Stimulated activated effector memory CD8-positive, alpha-beta T cell treated with anti-CD3 and anti-CD28 coated beads, Interleukin-12 subunit alpha, Interleukin-12 subunit beta, amount 100 ng/mL, for 72 hours (primary cell): ENCODE measurements at regions not wholly inside any gene's neighbourhood (a gene's known extent, or its start where the extent isn't known, plus 50 kb on each side); places are given as distances from the start of the nearest gene placed in this dataset.

Experiments used
- ATAC-seq: fragments of 150-1000 bp; cut with Tn5 transposase; 2 replicates; pipeline ENCODE4 v1.10.0; 2021
- DNase-seq, 2 donors: peaks; one replicate each; pipeline ENCODE4 v3.0.0; 2021 to 2022; ENCODE audit warnings: low spot score in 2 of 2
- H3K27ac Mint-ChIP-seq: one replicate; pipeline ENCODE4 v1.8.0; 2022; ENCODE audit warnings: mild to moderate bottlenecking, mixed read lengths
- H3K36me3 Mint-ChIP-seq: one replicate; pipeline ENCODE4 v1.8.0; 2022; ENCODE audit warnings: mild to moderate bottlenecking, mixed read lengths
- H3K4me1 Mint-ChIP-seq: one replicate; pipeline ENCODE4 v1.8.0; 2022; ENCODE audit warnings: mixed read lengths
- H3K4me3 Mint-ChIP-seq: one replicate; pipeline ENCODE4 v1.8.0; 2022; ENCODE audit warnings: mild to moderate bottlenecking, mixed read lengths
- H3K9me3 Mint-ChIP-seq: one replicate; pipeline ENCODE4 v1.8.0; 2022; ENCODE audit warnings: mixed read lengths

DNA sequence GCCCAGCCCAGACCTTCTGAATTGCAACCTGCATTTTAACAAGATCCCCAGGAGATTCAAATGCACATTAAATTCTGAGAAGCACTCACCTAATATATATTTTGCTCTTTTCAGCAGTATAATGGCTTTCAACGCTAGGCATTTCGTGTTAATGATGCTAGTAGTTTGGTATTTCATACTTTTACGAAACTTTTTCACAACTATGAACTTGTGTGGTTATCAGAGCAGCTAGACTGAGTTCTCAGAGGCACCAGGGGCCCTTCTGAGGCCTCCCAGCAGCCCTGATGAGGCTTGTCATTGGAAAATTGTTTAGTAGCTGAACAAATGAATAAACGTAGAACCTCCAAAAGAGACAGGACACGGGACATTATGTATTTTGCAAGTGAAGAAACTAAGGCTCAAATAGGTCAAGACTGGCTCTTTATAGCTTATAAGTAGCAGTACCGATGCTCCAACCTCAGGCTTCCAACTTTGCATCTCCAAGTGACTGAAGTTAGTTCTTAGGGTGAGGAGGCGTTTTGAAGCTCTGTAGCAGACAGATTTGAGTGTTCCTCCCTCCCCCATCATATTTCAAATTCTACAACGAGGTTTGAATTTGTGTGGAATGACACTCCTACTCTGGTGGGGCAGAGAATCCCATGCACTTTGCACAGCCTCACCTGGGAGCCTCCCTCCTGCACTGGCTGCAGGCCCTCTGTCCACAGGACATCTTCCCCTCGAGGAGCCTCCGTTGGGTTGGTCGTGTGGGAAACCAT lies 121.1 kb upstream of the SLC25A48 start:
- H3K9me3 Mint-ChIP-seq, result no peaks in the 10 kb centered on the region
- H3K36me3 Mint-ChIP-seq, result no peaks in the 10 kb centered on the region
- no peak overlapping the region for H3K27ac Mint-ChIP-seq
- DNase-seq, result no peak
- H3K4me1 Mint-ChIP-seq, result no peaks in the 10 kb centered on the region
- no peak for ATAC-seq
- H3K4me3 Mint-ChIP-seq, result no peak overlapping the region

DNA sequence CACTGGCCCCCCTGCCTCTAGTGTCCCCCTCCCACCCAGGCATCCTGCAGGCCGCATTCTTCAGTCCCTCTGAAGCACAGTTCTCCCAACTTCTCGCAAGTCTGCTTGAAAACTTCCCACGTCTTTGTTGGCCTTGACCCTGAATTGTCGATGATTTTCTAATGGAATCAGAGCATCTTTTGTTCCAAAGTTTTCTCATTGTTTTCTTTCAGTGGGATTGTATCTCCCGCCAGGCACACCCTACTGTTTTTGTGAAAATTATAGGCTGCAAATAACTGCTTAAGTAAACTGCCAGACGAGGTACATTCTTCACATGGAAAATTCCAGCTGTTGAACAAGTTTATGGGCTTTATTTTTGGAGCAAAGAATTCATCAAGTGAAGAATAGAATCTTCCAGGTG lies 122.6 kb upstream of the SLC25A48 start:
- no peaks in the 10 kb centered on the region for H3K36me3 Mint-ChIP-seq
- no peaks in the 10 kb centered on the region for H3K4me1 Mint-ChIP-seq
- H3K9me3 Mint-ChIP-seq, result no peaks in the 10 kb centered on the region
- no peak for DNase-seq
- H3K27ac Mint-ChIP-seq, result no peak overlapping the region
- ATAC-seq, result no peak
- H3K4me3 Mint-ChIP-seq, result no peak overlapping the region

DNA sequence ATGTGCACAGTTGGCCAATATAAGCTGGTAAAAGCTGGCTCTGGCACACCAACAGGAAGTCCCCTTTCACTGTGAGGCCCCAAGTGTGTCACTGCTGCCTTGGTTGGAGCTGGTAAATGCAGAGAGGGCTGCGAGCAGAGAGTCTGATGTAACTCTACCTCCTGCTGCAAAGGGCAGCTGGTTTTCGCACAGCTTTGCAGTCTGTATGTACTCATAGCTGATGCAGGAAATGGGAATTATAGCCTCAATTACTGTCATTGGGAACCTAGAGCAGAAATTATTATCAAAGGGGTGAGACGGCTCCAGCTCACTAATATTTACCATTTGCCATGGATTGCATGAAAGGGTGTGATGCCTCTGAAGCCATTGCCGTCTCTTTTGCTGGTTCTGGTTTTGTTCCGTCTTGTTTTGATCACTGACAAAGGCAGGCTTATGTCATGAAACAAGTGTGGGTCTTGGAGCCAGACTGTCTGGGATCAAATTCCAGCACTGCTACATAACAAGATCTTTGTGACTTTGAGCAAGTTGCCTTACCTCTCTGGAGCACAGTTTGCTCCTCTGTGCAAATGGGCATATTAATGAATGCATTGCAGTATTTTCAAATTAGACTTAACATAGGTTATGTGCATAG lies 124.3 kb upstream of the SLC25A48 start:
- H3K27ac Mint-ChIP-seq, result no peak overlapping the region
- H3K9me3 Mint-ChIP-seq, result no peaks in the 10 kb centered on the region
- no peaks in the 10 kb centered on the region for H3K4me1 Mint-ChIP-seq
- no peak for ATAC-seq
- no peak overlapping the region for H3K4me3 Mint-ChIP-seq
- no peaks in the 10 kb centered on the region for H3K36me3 Mint-ChIP-seq
- DNase-seq, result no peak

DNA sequence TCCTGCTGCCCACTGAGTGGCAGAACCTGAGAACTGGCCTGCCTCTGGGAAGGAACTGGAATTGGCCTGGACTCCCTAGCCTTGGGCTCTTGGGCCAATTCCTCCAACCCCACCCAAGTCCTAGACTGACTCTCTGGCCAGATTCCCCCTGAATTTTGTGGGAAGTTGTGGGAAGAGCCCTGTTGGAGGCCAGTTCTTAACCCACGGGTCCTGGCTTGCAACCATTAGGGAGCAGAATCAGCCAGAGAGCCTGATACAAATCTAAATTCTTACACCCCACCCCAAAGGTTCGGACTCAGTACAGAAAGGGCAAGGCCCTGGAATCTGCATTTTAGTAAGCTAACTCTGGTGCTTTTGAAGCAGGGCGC lies 125.3 kb upstream of the SLC25A48 start:
- no peaks in the 10 kb centered on the region for H3K4me1 Mint-ChIP-seq
- H3K4me3 Mint-ChIP-seq, result no peak overlapping the region
- no peaks in the 10 kb centered on the region for H3K36me3 Mint-ChIP-seq
- H3K27ac Mint-ChIP-seq, result no peak overlapping the region
- no peak for ATAC-seq
- DNase-seq, result no peak
- H3K9me3 Mint-ChIP-seq, result no peaks in the 10 kb centered on the region

DNA sequence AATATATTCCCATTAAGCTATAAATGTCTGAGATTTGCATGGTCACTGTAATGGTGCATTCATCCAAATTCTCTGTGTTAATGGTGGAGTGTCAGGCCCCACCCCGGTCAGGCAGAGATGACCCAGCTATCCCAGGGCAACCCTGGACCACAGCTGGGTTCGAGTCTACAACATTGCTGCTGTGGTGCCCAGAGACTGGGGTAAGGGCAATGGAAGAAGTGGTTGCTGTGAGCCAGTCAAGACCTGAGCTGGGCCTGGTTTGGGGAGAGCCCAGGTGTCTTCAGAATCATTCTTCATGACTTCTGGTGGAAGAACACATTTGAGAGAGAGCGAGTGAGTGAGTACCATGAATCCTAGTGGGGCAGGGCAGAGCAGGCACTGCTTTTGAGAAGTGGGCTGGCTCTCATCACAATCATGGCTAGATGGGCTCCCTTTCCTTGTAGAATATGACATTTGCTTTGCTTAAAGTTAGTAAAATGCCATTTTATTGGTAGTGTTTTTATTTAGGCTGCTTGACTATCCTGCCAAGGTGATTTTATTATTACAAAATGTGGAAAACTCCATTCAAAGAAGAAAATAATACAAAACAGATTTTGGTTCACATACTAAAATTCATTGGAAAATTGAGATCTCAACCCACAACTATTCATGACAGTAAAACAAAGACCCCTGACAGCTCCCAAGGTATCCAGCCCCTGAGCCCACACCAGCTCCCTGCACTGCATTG lies 125.8 kb upstream of the SLC25A48 start:
- Mint-ChIP-seq H3K9me3 (no peaks in the 10 kb centered on the region), H3K4me3 (no peak overlapping the region), H3K36me3 (no peaks in the 10 kb centered on the region), H3K4me1 (no peaks in the 10 kb centered on the region), H3K27ac (no peak overlapping the region)
- DNase-seq (no peak), ATAC-seq (no peak)

DNA sequence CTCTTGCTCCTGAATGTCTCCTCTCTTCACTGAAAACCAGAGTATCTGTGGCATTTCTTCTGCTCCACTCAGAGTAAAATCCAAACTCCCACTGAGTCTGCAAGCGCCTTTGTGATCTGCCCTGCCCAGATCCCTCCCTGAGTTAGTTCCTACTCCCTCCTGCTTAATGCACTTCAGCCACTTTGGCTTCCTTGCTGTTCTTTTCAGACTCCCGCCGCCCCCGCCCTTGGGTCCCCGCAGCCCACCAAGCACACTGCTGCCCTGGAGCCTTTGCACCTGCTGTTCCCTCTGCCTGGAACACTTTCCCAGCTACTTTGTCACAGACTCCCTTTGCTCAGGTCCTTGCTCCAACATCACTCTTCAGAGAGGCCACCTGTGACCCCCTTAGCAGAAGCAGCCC lies 127.2 kb upstream of the SLC25A48 start:
- ATAC-seq (no peak), DNase-seq (no peak)
- Mint-ChIP-seq H3K4me1 (no peaks in the 10 kb centered on the region), H3K4me3 (no peak overlapping the region), H3K9me3 (no peaks in the 10 kb centered on the region), H3K27ac (no peak overlapping the region), H3K36me3 (no peaks in the 10 kb centered on the region)

DNA sequence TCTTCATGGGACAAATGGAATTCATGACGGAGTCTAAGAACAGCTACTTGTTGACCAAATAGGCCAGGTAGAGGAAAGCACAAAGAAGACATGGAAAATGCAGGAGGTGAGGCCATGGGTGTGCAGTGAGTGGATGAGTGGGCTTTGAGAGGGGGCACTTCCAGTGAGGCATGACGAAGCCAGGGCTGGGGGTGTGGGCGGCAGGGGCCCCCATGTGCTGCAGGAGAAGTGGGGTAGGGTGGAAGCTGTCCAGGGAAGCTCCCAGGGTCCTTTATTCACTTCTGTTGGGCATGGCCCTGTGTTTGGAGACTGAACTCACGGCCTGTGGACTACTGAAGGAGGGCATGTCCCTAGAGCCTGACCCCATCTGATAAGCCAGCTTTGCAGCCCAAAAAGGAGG lies 127.6 kb upstream of the SLC25A48 start:
- Mint-ChIP-seq H3K4me3 (no peak overlapping the region), H3K36me3 (no peaks in the 10 kb centered on the region), H3K4me1 (no peaks in the 10 kb centered on the region), H3K9me3 (no peaks in the 10 kb centered on the region), H3K27ac (no peak overlapping the region)
- ATAC-seq, result no peak
- no peak for DNase-seq

DNA sequence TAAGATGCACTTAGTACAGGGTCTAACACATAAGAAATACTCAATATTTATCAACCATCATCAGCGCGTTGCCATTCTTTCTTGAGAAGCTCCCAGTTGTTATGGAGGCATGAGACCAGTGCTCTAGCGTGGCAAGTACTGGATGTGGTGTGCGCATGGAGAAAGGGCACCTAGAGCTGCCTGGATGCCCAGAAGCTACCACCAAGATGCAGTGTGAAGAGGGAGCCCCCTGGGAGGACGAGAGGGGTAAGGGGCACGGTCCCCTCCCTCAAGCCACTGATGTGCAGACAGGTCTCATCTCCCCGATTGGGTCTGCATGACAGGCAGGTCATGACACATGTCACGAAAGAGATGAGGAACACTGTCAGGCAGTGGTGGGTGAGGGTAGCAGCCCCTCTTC lies 127.7 kb upstream of the CXCL14 start:
- H3K36me3 Mint-ChIP-seq, result no peaks in the 10 kb centered on the region
- DNase-seq, result no peak

DNA sequence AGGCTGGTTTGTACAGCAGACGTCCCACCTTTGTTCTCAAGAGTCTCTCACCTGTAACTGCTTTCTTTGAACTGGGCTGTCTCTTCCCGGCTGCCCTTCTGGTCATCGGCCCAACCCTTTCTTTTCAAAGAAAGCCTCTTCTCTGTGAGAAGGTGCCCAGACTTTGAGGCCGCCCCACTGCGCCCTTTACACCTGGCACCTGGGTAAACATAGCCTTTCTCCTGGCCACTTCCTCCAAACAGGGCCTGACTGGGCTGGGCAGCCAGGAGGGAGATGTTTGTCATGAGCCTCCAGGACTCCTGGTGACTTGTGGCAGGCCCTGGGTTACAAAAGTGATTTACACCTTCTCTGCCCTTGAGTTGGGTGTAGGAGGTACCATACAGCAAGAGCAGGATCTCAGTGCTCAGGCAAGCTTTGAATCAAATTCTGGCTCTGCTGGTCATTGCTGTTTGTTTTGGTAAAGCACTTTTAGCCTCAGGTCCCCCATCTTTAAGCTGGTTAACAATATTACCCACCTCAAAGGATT lies 127.2 kb upstream of the CXCL14 start:
- no peak for DNase-seq
- H3K9me3 Mint-ChIP-seq, result no peaks in the 10 kb centered on the region
- no peak overlapping the region for H3K4me3 Mint-ChIP-seq
- H3K4me1 Mint-ChIP-seq, result no peaks in the 10 kb centered on the region
- no peaks in the 10 kb centered on the region for H3K36me3 Mint-ChIP-seq
- ATAC-seq, result no peak
- H3K27ac Mint-ChIP-seq, result no peak overlapping the region

More for the DNA sequence above, 127.7 kb upstream of the CXCL14 start:
- Mint-ChIP-seq H3K4me1 (no peaks in the 10 kb centered on the region), H3K4me3 (no peak overlapping the region), H3K27ac (no peak overlapping the region), H3K9me3 (no peaks in the 10 kb centered on the region)
- no peak for ATAC-seq

DNA sequence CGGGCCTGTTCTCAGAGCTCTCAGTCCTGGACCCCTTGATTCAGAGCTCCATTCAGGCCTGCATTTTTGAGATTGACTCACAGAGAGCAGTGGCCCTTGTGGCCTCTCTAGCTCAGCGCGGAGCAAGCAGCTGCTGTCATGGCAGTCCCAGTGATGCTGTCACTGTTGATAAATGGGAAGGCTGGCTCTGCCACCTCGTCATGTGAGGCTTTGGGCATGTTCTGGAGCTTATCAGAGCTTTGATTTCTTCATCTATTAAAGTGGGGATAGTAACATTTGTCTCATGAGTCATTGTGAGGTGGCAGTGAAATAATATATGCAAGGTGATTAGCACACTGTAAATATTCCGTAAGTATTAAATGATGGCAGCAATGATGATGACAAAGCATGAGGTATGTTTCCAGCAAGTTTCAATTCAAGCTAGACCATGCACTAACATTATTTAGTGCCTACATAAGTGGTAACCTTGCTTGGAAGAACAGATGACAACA lies 126.4 kb upstream of the CXCL14 start:
- H3K4me3 Mint-ChIP-seq, result no peak overlapping the region
- no peaks in the 10 kb centered on the region for H3K9me3 Mint-ChIP-seq
- DNase-seq (no peak), ATAC-seq (no peak)
- no peak overlapping the region for H3K27ac Mint-ChIP-seq
- no peaks in the 10 kb centered on the region for H3K36me3 Mint-ChIP-seq
- no peaks in the 10 kb centered on the region for H3K4me1 Mint-ChIP-seq

DNA sequence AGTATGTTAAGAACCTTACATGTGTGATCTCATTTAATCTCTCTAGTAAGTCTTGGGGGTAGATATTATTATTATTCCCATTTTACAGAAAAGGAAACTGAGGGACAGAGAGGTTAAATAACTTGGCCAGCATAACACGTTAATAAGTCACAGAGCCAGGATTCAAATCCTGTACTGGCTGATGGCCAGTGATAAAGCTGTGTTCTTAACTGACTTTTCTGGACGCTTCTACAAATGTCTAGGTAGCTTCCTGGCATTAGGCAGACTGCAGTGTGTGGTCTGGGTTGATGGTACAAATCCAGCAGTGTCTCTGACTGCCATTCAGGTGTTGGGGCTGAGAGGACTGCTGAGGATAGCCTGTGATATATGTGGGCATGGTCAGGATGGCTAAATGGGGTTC lies 125.8 kb upstream of the CXCL14 start:
- Mint-ChIP-seq H3K4me1 (no peaks in the 10 kb centered on the region), H3K9me3 (no peaks in the 10 kb centered on the region)
- DNase-seq, result no peak

DNA sequence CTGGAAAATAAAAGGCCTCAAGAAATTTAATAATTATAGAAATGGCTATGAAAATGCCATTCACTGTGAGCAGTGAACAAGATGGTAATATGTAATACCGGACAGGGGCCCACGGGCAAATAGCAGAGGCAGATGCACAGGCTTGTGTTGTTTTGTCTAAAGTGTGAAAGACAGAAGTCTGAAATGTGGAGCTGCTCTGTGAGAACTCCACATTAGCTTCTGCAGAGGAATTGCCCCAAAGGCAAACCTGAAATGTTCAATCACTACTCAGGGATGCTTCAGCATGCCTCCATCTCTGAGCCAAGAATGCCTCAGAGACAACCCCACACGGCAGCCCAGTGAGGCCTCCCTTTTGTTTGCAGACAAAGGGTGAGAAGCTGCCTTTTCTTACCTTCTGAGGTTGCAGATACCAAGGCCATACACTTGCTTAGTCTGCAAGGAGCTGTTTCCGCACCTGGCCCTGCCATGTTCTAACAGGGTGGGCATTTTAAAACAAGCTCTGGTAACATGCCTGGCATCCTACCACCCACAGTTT lies 124.3 kb upstream of the CXCL14 start:
- DNase-seq (no peak), ATAC-seq (no peak)
- Mint-ChIP-seq H3K27ac (no peak overlapping the region), H3K4me1 (no peaks in the 10 kb centered on the region), H3K36me3 (no peaks in the 10 kb centered on the region), H3K4me3 (no peak overlapping the region), H3K9me3 (no peaks in the 10 kb centered on the region)

More for the DNA sequence above, 125.8 kb upstream of the CXCL14 start:
- Mint-ChIP-seq H3K27ac (no peak overlapping the region), H3K4me3 (no peak overlapping the region), H3K36me3 (no peaks in the 10 kb centered on the region)
- no peak for ATAC-seq

DNA sequence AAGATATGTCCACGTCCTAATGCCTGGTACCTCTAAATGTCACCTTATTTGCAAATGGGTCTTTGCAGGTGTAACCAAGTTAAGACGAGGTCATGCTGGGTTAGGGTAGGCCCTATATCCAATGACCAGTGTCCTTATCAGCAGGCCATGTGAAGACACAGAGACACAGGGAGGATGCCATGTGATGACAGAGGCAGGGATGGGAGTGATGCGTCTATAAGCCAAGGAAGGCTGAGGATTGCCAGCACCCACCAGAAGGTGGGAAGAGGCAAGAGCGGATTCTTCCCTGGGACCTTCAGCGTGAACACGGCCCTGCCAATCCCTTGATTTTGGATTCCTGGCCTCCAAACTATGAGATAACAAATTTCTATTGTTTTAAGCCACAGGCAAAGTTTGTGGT lies 123.4 kb upstream of the CXCL14 start:
- H3K27ac Mint-ChIP-seq, result no peak overlapping the region
- DNase-seq (no peak), ATAC-seq (no peak)
- no peaks in the 10 kb centered on the region for H3K36me3 Mint-ChIP-seq
- no peaks in the 10 kb centered on the region for H3K9me3 Mint-ChIP-seq
- no peaks in the 10 kb centered on the region for H3K4me1 Mint-ChIP-seq
- H3K4me3 Mint-ChIP-seq, result no peak overlapping the region

DNA sequence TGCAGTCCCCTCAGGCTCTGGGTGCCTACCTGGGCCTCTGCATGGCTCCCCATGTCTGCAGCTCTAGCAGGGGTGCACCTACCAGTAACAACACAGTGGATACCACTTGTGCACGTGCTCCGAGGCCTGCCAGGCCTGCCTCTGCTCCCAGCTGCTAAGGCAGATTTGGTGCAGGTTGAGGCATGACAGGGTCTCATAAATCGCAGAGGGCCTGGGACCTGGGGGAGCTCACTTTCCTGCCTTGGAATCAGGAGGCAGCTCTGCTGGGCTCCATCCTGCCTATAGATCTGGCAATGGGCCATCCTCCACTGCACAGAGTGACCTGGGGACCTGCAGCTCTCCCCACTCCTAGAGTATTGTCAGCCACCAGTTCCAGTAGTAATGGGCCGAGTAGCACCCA lies 121.9 kb upstream of the CXCL14 start:
- no peak overlapping the region for H3K27ac Mint-ChIP-seq
- ATAC-seq (no peak), DNase-seq (no peak)
- H3K4me3 Mint-ChIP-seq, result no peak overlapping the region
- H3K9me3 Mint-ChIP-seq, result no peaks in the 10 kb centered on the region
- no peaks in the 10 kb centered on the region for H3K36me3 Mint-ChIP-seq
- no peaks in the 10 kb centered on the region for H3K4me1 Mint-ChIP-seq

DNA sequence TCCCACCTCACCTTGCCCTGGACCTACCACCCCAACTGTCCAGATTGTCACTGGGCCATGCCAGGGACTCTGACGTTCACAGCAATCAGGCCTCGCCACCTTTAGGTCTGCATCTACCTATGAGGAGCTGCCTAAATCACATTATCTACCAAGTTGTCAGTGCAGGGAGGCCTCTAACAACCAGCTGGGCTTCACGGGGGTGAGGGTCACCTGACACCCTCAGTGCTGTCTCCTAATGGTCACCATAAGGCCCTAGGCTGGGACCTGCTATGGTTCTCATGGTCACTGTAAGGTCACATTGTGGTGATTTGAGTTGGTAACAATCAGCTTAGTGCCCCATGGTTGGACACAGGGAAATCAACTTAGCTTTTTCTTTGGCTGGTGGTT lies 119.2 kb upstream of the CXCL14 start:
- H3K4me1 Mint-ChIP-seq, result no peaks in the 10 kb centered on the region
- ATAC-seq (no peak), DNase-seq (no peak)
- no peaks in the 10 kb centered on the region for H3K36me3 Mint-ChIP-seq
- no peaks in the 10 kb centered on the region for H3K9me3 Mint-ChIP-seq
- H3K4me3 Mint-ChIP-seq, result no peak overlapping the region
- H3K27ac Mint-ChIP-seq, result no peak overlapping the region
